NCI-H748 (cell line): ENCODE measurements at regions not wholly inside any gene's neighbourhood (a gene's known extent, or its start where the extent isn't known, plus 50 kb on each side); places are given as distances from the start of the nearest gene placed in this dataset.

Experiments used
- DNase-seq: peaks from one replicate; lab custom pipeline; 2025; ENCODE audit not compliant: unreplicated experiment; lab: John Stamatoyannopoulos, UW

DNA sequence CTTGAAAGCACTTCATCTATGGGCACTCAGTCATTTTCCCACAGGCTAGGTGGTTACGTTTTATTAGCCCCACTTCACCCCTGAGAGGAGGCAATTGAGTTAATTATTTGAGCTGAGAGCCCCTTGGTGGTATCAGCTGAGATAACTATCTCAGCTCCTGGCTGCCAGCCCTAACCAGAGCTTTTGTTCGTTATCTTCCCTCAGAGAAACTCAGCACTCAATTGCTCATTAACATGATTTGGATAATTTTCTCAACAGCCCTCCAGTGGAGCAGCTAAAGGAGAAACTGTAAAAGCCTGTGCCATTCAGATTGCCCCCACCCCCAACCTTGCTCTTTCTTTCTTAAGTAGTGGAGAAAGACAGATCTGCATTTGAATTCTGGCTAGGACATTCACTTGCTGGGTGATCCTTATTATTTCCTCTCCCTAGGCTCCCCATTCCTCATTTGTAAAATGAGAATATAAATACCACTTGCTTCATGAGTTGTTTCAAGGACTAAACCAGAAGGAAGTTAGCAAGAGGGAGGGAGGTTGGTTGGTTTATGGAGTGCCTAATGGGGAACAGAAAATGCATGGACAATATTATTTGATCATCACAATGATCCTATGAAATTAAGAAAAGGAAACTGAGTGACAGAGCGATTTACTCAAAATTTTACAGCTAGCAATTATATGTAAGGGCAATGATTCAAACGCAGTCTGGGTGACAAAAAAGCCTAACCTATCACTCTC is 218.7 kb upstream of the FGGY start:
- peak; percentile 97 for DNase-seq

DNA sequence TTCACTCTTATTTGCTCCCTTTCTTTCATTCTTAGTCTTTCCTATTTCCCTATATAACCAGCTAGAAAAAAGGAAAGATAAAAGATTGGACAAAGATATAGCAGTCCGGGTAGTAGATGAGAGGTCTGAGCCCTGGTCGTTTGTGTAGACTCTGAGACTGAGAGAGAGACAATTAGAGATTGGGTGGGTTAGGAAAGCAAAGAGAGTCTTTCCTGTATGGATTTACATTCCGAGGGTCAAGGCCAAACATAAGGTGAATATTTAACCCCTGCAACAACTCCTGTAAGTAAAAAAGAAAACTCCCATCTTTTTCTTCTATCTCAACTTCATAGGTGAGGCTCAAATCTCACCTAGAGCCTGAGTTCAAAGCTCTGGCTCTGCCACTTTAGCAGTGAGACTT is 218.0 kb upstream of the FGGY start:
- DNase-seq: no peak

DNA sequence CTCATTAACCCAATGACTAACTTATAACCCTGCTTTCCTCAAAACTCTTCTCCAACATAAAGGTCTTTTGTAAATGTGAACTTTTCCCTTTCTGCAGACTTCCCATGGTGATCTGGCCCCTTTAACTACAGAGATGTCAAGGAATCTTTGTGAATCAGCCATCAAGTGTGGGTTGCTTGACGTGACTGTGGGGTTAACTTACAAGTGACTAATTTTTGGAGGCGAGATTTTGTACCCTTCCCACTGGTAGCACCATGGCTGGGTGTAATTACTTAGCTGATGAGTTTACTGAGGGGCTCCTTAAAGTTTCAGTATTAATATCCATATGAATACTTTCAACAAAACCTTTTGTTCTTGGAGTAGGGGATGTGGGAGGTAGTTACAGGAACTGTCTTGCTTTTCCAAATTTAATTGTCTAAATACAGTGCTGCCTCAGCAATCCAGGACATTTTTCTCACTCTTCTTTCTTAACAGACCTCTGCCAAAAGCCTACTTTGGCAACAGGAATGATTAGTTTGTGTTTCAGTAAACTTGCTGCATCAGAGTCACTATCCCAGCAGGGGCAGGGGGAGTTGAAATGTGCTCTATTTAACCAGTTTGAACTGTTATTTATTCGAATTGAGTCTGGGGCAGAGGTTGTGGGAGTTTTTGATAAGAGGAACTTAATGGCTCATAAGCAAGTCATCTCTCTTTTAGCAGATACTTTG is 217.3 kb upstream of the FGGY start:
- no peak for DNase-seq

DNA sequence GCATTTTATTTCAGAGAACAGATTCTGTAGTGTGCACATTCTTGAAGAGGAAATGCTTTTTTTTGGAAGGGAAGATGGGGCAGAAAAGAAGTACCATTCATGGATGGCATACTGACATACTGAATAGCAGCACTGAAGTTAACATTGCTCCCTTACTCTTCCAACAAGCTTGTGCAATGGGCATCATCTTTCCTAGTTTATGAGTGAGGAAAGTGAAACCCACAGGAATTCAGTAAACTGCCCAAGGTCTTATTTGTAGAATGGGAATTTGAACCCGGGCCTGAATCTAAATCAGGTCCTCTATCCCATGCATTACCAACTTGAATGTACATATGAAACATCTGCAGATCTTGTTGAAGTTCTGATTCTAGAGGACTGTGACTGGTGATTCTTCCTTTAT is 215.7 kb upstream of the FGGY start:
- DNase-seq: no peak

DNA sequence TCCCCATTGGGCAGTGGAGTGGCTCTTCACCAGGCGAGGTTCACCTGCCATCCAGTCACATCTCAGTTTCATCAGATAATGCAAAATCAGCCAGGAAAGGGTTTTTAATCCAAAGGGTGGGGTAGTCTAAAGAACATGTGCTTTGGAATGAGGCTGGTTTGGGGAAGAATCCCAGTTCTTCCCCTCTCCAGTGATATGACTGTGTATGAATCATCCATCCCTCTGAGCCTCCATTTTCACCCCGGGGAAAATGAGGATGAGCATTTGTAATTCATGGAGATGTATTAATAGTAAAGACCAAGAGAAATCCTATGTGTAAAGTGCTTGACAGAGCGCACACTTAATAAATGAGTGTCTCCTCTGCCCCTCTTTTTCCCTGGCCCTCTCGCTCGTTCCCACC is 215.1 kb upstream of the FGGY start:
- no peak for DNase-seq

DNA sequence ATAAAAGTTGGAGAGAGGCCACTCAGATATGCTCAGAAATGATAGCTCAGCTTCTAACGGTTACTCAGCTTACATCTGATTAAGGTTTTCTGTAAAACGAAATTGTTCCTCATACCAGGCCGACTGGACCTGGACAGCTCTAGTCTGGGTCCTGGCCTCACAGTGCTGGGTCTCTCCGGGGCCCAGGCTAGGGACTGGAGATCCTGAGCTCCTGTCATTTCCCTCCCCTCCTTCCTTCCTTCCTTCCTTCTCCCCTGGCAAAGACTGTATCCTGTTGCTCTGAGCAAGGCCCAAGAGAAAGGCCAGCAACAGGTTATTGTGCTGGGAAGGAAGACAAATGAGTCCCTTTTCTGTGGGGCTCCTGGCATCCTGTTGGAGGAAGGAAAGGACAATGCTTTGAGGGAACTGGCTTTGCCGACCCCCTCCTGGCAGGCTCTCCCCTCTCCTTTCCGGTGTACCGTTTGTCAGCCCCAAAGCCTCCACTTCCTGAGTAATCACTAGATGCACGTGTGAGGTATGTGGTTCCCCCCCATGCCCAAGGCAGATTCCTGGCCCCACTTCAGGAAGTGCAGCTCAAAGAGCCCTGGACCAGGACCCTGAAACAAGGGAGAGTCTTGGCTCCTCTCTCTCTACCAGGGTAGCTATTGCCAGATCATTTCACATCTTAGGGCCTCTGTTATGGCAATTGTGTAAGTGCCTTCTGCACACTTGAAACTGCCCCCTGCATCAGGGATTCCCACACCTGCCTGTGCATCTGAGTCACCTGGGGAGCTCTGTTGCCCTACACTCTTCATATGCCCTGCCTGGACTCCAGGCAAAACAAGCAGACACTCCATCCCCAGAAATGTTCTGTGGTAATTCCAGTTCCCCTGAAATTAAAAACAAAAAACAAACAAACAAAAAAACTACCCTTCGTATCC is 212.7 kb upstream of the FGGY start:
- DNase-seq: no peak

DNA sequence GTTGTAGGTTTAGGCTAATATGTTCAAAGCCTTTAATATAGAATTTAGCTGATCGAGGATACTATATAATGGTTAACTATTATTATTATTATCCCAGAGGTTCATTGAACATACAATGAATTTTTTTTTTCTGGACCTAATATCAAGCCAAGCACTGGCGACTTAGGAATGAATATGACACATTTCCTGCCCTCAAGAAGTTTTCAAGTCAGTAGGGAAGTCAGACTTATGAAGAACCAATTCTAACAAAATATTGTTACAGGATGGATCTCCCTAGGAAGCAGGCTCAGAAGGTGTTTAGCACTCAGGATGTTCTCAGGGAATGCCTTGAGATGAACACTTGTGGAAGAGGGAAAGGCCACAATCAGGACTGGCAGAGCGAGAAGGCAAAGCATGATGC is 211.8 kb upstream of the FGGY start:
- no peak for DNase-seq

DNA sequence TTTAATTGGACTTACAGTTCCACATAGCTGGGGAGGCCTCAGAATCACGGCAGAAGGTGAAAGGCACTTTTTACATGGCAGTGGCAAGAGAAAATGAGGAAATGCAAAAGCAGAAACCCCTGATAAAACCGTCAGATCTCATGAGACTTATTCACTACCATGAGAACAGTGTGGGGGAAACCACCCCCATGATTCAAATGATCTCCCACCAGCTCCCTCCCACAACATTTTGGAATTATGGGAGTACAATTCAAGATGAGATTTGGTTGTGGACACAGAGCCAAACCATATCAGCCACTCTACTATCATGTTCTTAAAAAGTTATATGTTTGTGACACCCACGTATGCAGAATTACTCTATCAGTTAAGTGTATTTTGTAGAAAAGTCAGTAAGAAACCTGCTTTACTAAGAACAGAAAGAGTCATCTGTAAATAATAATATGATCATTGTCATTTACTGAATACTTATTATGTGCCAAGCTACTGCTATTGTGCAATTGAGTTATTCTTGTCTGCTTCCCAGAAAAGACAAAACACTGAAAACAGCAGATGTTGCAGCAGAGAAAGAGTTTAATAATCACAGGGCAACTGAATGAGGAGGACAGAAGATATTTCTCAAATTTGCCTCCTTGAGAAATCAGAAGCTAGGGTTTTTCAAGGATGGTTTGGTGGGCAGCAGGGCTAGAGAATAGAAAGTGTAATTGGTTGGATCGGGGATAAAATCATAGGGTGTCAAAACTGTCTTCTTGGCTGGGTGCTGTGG is 207.7 kb upstream of the FGGY start:
- DNase-seq: no peak

DNA sequence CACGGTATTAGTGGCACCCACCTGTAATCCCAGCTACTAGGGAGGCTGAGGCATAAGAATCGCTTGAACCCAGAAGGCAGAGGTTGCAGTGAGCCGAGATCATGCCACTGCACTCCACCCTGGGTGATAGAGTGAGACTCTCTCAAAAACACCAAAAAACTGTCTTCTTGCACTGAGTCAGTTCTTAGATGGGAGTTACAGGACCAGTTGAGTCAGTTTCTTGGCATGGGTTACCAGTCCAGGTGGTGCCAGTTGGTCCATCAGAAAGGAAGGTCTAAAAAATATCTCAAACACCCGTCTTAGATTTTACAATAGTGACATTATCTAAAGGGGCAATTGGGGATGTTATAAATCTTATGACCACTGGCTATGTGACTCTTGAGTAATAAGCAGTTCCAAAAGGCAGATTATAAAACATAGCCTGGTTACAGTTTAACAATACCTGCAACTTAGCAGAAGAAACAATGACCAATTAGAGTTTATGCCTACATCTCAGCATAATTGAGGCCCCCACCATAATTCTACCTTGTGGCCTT is 206.9 kb upstream of the FGGY start:
- DNase-seq: no peak

DNA sequence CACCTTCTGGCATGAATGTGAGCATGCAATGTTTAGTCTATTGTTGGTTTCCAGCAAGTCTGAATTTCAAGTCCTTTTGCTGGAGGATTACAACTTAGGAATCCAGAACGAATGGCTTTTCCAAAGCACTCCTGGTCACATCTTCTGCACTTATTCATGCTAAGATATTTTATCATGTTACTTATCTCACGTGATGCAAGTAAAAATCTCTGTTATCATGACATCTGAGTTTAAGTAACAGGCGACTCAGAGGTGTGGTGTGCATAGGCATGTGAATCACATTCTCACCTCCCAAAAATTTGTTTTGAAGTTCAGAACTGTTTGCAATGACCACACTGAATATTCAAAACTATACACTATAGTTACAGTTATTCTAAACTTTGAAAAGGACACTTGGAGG is 204.8 kb upstream of the FGGY start:
- DNase-seq: no peak

DNA sequence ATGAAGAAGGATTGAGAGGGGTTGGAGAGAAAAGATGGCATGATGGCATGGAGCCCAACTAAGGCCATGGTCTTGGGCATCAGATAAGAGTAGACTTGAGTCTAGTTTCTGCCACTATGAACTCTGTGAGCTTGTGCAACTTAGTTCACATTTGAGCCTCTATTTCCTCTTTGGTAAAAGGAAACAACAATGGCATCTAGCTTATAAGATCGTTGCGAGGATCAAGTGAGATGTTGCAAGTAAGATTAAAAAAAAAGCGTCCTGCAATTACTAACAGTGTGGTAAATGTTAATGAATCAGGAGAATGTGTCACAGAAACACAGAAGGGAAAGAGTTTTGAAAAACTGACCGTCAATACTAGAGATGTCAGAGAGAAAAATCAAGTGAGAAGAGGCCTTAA is 202.9 kb upstream of the FGGY start:
- DNase-seq: no peak

DNA sequence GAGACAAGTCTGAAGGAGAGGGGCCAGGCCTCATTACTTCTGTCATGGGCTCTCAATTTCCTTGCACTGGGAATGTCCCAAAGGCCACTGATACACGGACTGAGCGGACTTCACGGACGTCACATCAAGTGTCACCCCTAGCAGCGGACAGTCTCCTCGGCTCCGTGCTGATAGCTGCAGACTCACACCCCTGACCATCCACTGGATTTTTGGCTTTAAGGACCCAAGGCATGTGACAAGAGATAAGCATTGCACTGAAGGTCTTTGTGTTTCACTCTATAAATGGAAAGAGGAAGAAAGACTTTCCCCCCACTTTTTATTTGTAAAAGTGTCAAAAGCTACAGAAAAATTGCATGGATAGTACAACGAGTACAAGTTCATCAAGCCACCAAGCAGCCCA is 200.4 kb upstream of the FGGY start:
- no peak for DNase-seq

DNA sequence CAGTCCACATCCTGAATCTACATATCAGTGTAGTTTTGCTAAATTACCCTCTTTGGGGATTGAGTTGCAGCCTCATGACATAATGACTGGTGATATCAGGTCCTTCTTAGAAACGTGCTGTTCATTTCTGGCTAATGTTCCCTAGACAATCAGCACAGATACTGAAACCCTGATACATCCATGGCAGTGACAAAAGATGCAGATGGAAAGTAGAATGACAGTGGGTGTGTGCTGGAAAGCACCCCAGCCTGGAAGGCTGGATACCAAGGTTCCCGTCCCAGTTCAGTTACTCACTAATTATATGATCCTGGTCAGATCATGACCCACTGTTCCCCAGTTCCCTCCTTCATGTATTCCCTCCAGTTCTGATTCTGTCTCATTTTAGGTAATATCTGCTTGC is 198.2 kb upstream of the FGGY start:
- no peak for DNase-seq

DNA sequence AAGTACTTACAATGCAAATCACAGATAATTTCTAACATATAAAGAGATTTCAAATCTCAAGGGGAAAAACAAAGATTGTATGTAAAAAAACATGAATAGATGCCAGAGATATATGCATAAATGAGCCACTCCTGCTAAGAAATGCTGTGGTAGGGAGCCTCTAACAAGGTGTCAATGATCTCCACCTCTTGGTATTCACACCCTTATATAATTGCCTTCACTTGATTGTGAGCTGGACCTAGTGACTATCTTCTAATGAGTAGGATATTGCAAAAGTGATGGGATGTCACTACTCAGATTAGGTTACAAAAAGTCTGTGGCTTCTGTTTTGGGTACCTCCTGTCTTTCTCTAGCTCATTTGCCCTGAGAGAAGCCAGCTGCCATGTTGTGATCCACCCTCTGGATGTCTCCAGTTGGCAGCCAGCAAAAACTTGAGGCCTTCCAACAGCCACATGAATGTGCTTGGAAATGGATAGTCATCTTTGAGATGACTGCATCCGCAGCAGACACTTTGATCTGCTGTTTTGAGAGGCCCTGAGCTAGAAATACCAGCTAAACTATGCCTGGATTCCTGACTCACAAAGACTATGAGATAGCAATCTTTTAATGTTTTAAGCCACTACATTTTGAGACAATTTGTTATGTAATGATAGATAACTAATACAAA is 196.1 kb upstream of the FGGY start:
- DNase-seq: no peak

DNA sequence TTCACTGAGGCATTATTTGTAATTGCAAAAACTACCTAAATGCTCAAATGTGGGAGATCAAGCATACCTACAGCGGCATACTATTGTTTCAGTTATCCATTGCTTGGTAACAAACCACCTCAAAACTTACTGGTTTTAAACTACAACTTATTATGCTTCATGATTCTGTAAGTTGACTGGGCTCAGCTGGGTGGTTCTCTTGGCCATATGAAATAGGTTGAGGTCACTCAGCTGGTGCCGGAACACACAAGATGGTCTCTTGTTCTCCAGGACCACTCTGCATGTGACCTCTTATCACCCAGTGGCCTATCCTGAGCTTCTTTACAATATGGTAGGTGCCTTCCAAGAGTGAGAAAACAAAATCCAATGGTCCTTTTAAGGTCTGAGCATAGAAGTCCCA is 195.4 kb upstream of the FGGY start:
- DNase-seq: no peak

DNA sequence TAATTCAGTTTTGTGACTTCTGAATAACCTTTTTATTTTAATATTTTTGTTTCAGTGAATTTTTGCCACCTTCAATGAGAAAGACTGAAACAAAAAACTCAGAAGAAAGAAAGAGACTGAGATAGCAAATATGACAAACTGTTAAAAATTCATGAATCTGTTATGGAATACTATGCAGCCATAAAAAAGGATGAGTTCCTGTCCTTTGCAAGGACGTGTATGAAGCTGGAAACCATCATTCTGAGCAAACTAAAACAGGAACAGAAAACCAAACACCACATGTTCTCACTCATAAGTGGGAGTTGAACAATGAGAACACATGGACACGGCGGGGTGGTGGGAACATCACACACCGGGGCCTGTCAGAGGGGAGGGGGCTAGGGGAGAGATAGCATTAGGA is 193.4 kb upstream of the FGGY start:
- DNase-seq: no peak

DNA sequence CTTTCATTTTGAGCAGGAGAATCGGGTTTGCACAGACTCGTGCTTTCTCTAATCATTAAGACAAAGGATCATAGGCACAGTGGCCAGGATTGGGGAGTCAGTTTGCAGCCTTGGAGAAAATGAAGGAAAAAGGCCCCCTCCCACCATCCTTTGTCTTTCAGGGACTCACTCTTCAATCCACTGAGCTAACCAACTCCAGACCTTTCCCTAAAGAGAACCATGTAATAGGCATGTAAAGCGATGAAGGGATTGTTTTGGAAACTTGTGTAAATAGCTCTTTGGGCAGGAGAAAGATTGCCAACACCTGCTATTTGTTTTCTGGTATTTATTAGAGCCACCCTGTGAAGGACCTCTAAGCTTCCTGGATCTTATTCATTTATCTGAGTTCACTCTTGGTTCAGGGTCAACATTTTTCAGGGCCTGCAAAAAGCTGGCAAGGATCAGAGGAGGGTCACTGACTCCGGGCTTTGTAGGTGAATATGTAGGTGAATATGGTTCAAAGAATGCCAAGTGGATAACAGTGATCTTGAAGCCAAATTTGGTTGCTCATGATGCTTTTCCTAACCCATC is 192.6 kb upstream of the FGGY start:
- peak; percentile 40 for DNase-seq

DNA sequence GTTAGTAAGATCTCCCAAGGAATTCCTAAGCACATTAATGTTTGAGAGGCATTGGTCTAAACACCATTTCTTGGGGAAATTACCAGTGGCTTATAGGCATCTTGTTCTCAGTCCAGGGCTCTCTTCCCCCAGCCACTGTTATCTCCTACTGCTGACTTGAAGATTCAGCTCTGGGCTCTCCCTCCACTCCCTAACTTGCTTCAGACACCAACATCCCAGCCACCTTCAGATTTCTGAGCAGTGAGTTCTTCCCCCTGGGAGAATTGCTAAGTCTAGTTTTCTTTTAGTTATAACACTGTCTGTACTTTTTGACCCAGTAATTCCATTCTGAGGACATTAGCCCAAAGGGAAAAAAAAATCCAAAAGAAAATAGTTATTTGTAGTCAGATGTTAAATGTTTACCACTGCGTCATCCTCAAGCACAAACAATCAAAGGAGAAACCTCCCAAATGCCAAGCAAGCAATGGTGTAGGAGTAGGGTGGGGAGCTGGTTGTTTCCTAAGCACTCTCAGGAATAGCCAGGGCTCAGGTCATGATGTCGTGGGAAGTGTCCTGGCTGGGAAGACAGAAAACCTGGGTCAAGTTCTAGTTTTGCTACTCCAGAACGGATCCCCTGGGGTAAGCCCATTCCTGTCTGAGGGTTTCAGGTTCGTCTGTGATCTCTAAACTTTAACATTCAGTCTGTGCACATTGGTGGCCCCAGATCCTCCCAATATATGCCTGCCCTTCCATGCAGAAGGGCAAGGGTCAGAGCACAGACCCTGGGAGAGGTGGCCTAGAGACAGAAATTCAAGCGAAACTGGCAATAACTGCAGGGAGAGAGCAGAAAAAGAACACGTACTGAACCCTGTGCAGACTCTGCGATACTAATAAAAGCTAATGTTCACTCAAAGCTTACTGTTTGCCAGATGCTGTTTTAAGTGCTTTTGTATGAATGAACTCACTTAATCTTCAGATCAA is 191.1 kb upstream of the FGGY start:
- DNase-seq: no peak

DNA sequence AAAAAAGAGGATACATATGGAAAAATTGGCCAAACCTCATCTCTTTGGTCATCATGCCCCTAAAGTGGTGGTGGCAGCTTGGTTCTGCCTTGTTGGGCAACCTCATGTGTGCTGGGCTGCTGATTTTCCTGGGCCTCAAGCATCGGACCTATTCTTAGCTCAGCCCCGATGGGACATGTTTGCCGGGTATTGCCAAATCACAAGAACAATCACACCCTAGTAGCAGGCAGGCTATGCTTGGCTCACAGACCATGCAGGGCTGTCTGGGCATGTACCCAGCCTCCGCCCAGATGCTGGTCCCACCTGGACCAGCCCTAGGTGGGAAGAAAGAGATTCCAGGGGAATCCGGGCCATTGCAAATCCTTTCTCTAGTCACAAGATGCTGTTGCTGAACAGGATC is 189.4 kb upstream of the FGGY start:
- no peak for DNase-seq
